H1 (cell line): ENCODE measurements at regions not wholly inside any gene's neighbourhood (a gene's known extent, or its start where the extent isn't known, plus 50 kb on each side); places are given as distances from the start of the nearest gene placed in this dataset.

Experiments
- CTCF ChIA-PET: fragments of 300-600 bp; sonication (Branson Sonifier 250); formaldehyde crosslinking; loops from one replicate; lab custom pipeline; 2021; ENCODE audit not compliant: partially characterized antibody; lab: Charles Lee
- POLR2A ChIA-PET: fragments of 300-600 bp; sonication (Branson Sonifier 250); formaldehyde crosslinking; loops from one replicate; lab custom pipeline; 2021; ENCODE audit warnings: inconsistent platforms; ENCODE audit not compliant: partially characterized antibody; lab: Charles Lee
- DNase-seq, 2 experiments: peaks; one replicate each; pipeline versions ENCODE4 v3.0.0 to v3.0.0-alpha.2; 2010 to 2022; ENCODE audit warnings: low spot score in 2 of 2, low read depth in 1 of 2, mixed read lengths in 1 of 2
- FAIRE-seq: peaks from 2 replicates; lab custom pipeline; 2011; peaks lifted over from hg19 to GRCh38; lab: Jason Lieb, UNC
- H2AFZ ChIP-seq: 2 replicates; pipeline ENCODE4 v1.8.1; 2012; ENCODE audit warnings: low read length, inconsistent platforms
- H2AK5ac ChIP-seq: 2 replicates; pipeline ENCODE4 v1.6.1; 2013; ENCODE audit warnings: low read depth, low read length
- H2BK120ac ChIP-seq: replicated peaks from 2 replicates; pipeline ENCODE3; 2013; ENCODE audit warnings: low read depth, low read length, inconsistent platforms
- H2BK12ac ChIP-seq: 2 replicates; pipeline ENCODE4 v1.6.1; 2013; ENCODE audit warnings: low read depth, low read length
- H2BK15ac ChIP-seq: 2 replicates; pipeline ENCODE4 v1.6.1; 2013; ENCODE audit warnings: low read length
- H2BK20ac ChIP-seq: 2 replicates; pipeline ENCODE4 v1.6.1; 2013; ENCODE audit warnings: low read length
- H2BK5ac ChIP-seq: 2 replicates; pipeline ENCODE4 v1.6.1; 2013; ENCODE audit warnings: low read depth, low read length
- H3K14ac ChIP-seq: 2 replicates; pipeline ENCODE4 v1.6.1; 2013; ENCODE audit warnings: inconsistent platforms; ENCODE audit not compliant: insufficient read length
- H3K18ac ChIP-seq: 2 replicates; pipeline ENCODE4 v1.6.1; 2013; ENCODE audit warnings: low read length; ENCODE audit errors: extremely low read depth
- H3K23ac ChIP-seq: 2 replicates; pipeline ENCODE4 v1.6.1; 2013; ENCODE audit warnings: inconsistent platforms; ENCODE audit not compliant: insufficient read length
- H3K23me2 ChIP-seq: 2 replicates; pipeline ENCODE4 v1.6.1; 2013; ENCODE audit warnings: low read depth, low read length
- H3K27ac ChIP-seq: 2 replicates; pipeline ENCODE4 v1.6.1; 2011; ENCODE audit warnings: low read depth, low read length, inconsistent platforms
- H3K27me3 ChIP-seq, 4 experiments: replicated peaks in 1 of 4; 1 replicate in 1 of 4; 2 replicates in 3 of 4; pipeline versions ENCODE4 v1.6.1 to v1.8.1; 2011 to 2013; ENCODE audit warnings: low read length in 3 of 4, mild to moderate bottlenecking in 3 of 4, inconsistent platforms in 2 of 4, mixed read lengths in 2 of 4, moderate library complexity in 1 of 4; ENCODE audit not compliant: control insufficient read depth in 3 of 4, insufficient read depth in 3 of 4; ENCODE audit errors: extremely low read depth in 1 of 4
- H3K36me3 ChIP-seq, 4 experiments: 2 replicates each; pipeline versions ENCODE4 v1.6.1 to v1.8.1; 2011 to 2013; ENCODE audit warnings: mild to moderate bottlenecking in 4 of 4, low read length in 3 of 4, moderate library complexity in 2 of 4, control low read depth in 1 of 4, inconsistent platforms in 1 of 4; ENCODE audit not compliant: insufficient read depth in 4 of 4, control insufficient read depth in 2 of 4
- H3K4ac ChIP-seq: replicated peaks from 2 replicates; pipeline ENCODE3; 2013; ENCODE audit warnings: low read length, low read depth, mixed read lengths, inconsistent platforms; ENCODE audit not compliant: insufficient read length
- H3K4me1 ChIP-seq, 4 experiments: replicated peaks in 1 of 4; 1 replicate in 1 of 4; 2 replicates in 3 of 4; pipeline versions ENCODE4 v1.6.1 to v1.8.1; 2011 to 2013; ENCODE audit warnings: low read length in 3 of 4, inconsistent platforms in 2 of 4, mixed read lengths in 1 of 4; ENCODE audit not compliant: insufficient read depth in 4 of 4, control insufficient read depth in 3 of 4
- H3K4me2 ChIP-seq, 2 experiments: 2 replicates each; pipeline versions ENCODE4 v1.6.1 to v1.8.1; 2011 to 2013; ENCODE audit warnings: low read depth in 2 of 2, low read length in 2 of 2, control low read depth in 1 of 2, inconsistent platforms in 1 of 2, mild to moderate bottlenecking in 1 of 2; ENCODE audit not compliant: insufficient read depth in 1 of 2
- H3K4me3 ChIP-seq, 4 experiments: fragments of 200-600, 300-600 bp in 1 of 4; sonication (generic), shearing (Covaris generic), sonication (Bioruptor Twin) in 1 of 4; 2 replicates each; pipeline versions ENCODE4 v1.5.1 to v1.8.1; 2011 to 2016; ENCODE audit warnings: low read length in 4 of 4, low read depth in 3 of 4, control low read depth in 2 of 4, inconsistent platforms in 2 of 4, mild to moderate bottlenecking in 2 of 4, mixed read lengths in 1 of 4, moderate library complexity in 1 of 4; ENCODE audit not compliant: insufficient read depth in 2 of 4; ENCODE audit errors: extremely low read depth in 1 of 4
- H3K56ac ChIP-seq: replicated peaks from 2 replicates; pipeline ENCODE3; 2013; ENCODE audit warnings: low read depth, mild to moderate bottlenecking, mixed read lengths, low read length, inconsistent platforms; ENCODE audit not compliant: insufficient read length
- H3K79me1 ChIP-seq: 2 replicates; pipeline ENCODE4 v1.6.1; 2013; ENCODE audit warnings: low read depth, low read length, control low read depth
- H3K79me2 ChIP-seq, 2 experiments: 2 replicates each; pipeline versions ENCODE4 v1.6.1 to v1.8.1; 2012 to 2013; ENCODE audit warnings: low read length in 2 of 2, mild to moderate bottlenecking in 2 of 2, inconsistent platforms in 1 of 2; ENCODE audit not compliant: insufficient read depth in 2 of 2, control insufficient read depth in 1 of 2
- H3K9ac ChIP-seq, 4 experiments: replicated peaks in 1 of 4; 1 replicate in 1 of 4; 2 replicates in 3 of 4; pipeline versions ENCODE4 v1.6.1 to v1.8.1; 2011 to 2013; ENCODE audit warnings: low read depth in 3 of 4, low read length in 3 of 4, control low read depth in 2 of 4, mild to moderate bottlenecking in 2 of 4, moderate library complexity in 2 of 4, inconsistent platforms in 1 of 4; ENCODE audit errors: extremely low read depth in 1 of 4
- H3K9me3 ChIP-seq, 2 experiments: 2 replicates each; pipeline versions ENCODE4 v1.6.1 to v1.8.1; 2012 to 2013; ENCODE audit warnings: mild to moderate bottlenecking in 2 of 2, moderate library complexity in 2 of 2, control low read depth in 1 of 2, inconsistent platforms in 1 of 2, low read depth in 1 of 2, low read length in 1 of 2, mixed read lengths in 1 of 2; ENCODE audit not compliant: insufficient read depth in 2 of 2
- H4K20me1 ChIP-seq, 2 experiments: replicated peaks in 1 of 2; 2 replicates each; pipeline versions ENCODE3 to v1.8.1; 2011 to 2013; ENCODE audit warnings: inconsistent platforms in 2 of 2, low read length in 2 of 2, mild to moderate bottlenecking in 1 of 2; ENCODE audit not compliant: insufficient read depth in 2 of 2, control insufficient read depth in 1 of 2
- H4K5ac ChIP-seq: 2 replicates; pipeline ENCODE4 v1.6.1; 2013; ENCODE audit warnings: low read length, low read depth, mixed read lengths, inconsistent platforms; ENCODE audit not compliant: insufficient read length
- H4K8ac ChIP-seq: 2 replicates; pipeline ENCODE4 v1.8.0; 2013; ENCODE audit warnings: mild to moderate bottlenecking, moderate library complexity, low read length, inconsistent platforms; ENCODE audit not compliant: insufficient read depth; ENCODE audit errors: extremely low read depth
- H4K91ac ChIP-seq: replicated peaks from 2 replicates; pipeline ENCODE3; 2013; ENCODE audit warnings: low read length, mixed read lengths, inconsistent platforms; ENCODE audit not compliant: insufficient read length
- ASH2L ChIP-seq: fragments of 200-600, 300-600 bp; sonication (generic); IDR thresholded peaks from one replicate; pipeline ENCODE4 v1.7.1; 2017; ENCODE audit warnings: low read length
- BACH1 ChIP-seq: IDR thresholded peaks from 2 replicates; pipeline ENCODE4 v1.6.1; 2012; ENCODE audit warnings: low read length, improper control_type of control experiment
- CREB1 ChIP-seq: IDR thresholded peaks from 2 replicates; pipeline ENCODE4 v1.6.1; 2012; ENCODE audit warnings: inconsistent platforms
- EP300 ChIP-seq, 2 experiments: IDR thresholded peaks; 1 replicate in 1 of 2; 2 replicates in 1 of 2; pipeline ENCODE4 v1.6.1; 2011 to 2012; ENCODE audit warnings: low read depth in 2 of 2, low read length in 2 of 2, mild to moderate bottlenecking in 2 of 2, borderline replicate concordance in 1 of 2, inconsistent platforms in 1 of 2, moderate library complexity in 1 of 2
- EZH2 ChIP-seq: fragments of 200-600 bp; sonication (generic); IDR thresholded peaks from 2 replicates; pipeline ENCODE4 v1.7.1; 2012; ENCODE audit warnings: low read depth, mild to moderate bottlenecking, moderate library complexity, low read length, inconsistent platforms; ENCODE audit not compliant: severe bottlenecking
- GABPA ChIP-seq: IDR thresholded peaks from 2 replicates; pipeline ENCODE4 v1.6.1; 2011; ENCODE audit warnings: mild to moderate bottlenecking, low read length, moderate library complexity, borderline replicate concordance; ENCODE audit not compliant: insufficient read depth
- JUND ChIP-seq: IDR thresholded peaks from 2 replicates; pipeline ENCODE4 v1.6.1; 2011; ENCODE audit warnings: mild to moderate bottlenecking, improper control_type of control experiment, low read length
- KDM5A ChIP-seq: fragments of 200-600 bp; IDR thresholded peaks from 2 replicates; pipeline ENCODE4 v1.7.1; 2012; ENCODE audit warnings: mild to moderate bottlenecking, low read length, inconsistent platforms, mixed read lengths
- NANOG ChIP-seq: IDR thresholded peaks from 2 replicates; pipeline ENCODE4 v1.6.1; 2011; ENCODE audit warnings: low read length, low read depth, mild to moderate bottlenecking, inconsistent platforms; ENCODE audit not compliant: insufficient read depth, poor library complexity, severe bottlenecking
- RNF2 ChIP-seq: fragments of 200-900, 300-1000 bp; sonication (generic); IDR thresholded peaks from 2 replicates; pipeline ENCODE4 v1.7.1; 2016; ENCODE audit warnings: borderline replicate concordance, low read depth, mild to moderate bottlenecking, antibody characterized with exemption, low read length; ENCODE audit not compliant: poor library complexity, severe bottlenecking; ENCODE audit errors: missing control alignments
- TAF1 ChIP-seq: IDR thresholded peaks from 2 replicates; pipeline ENCODE4 v1.6.1; 2011; ENCODE audit warnings: mild to moderate bottlenecking, low read depth, low read length
- YY1 ChIP-seq: IDR thresholded peaks from 2 replicates; pipeline ENCODE4 v1.6.1; 2011; ENCODE audit warnings: low read depth, mild to moderate bottlenecking, low read length
- WGBS, 2 experiments: shearing (Covaris generic) in 1 of 2; methylation state at CpG; one replicate each; pipeline versions ENCODE4 v1.1.6 to v1.1.7; 2013 to 2015; ENCODE audit warnings: low lambda C conversion rate in 2 of 2, mixed read lengths in 2 of 2, inconsistent platforms in 1 of 2, low coverage in 1 of 2, missing lambda C conversion rate in 1 of 2; ENCODE audit not compliant: insufficient replicate concordance in 2 of 2, insufficient coverage in 1 of 2, insufficient read length in 1 of 2; ENCODE audit errors: extremely low coverage in 1 of 2, missing lambda C conversion rate in 1 of 2; 5-methylcytosine and 5-hydroxymethylcytosine counted together
- TF ChIP-seq, protein P1 (sequence below): IDR thresholded peaks from 2 replicates; pipeline ENCODE4 v1.6.1; 2012; ENCODE audit warnings: low read length, inconsistent platforms

DNA sequence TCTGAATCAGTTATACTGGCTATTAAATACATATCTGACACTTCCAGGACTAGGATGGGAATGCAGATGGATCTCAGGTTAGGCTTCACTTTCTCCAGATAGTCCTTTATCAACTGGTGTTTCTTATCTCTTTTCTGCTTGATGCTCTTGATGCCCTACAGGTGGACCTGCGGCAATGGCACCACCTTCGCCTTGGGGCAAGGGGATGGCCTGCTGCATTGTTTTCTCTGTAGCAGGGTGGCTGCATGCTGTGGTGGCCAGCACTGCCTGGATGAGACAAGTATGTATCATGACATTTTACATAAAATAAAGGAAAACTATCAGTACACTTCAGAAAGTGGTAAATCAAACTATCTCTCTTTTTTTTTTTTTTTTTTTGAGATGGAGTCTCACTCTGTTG lies 217.7 kb upstream of the ZP4 start:
- WGBS, 2 experiments = 100% methylated on average over 2 of the region's 2 CpGs; no CpG with 5 or more reads in 1 of the 2 experiments
- TF ChIP-seq TAF1 (no peak), BACH1 (no peak), ASH2L (no peak), GABPA (no peak), YY1 (no peak), EP300 (IDR thresholded peaks at IDR 0.05; ENCODE audit: borderline replicate concordance in 1 of 2, low read depth in 2 of 2, low read length in 2 of 2) (no peak), RNF2 (no peak), KDM5A (no peak), CREB1 (no peak), JUND (no peak), NANOG (no peak), EZH2 (no peak)
- TF ChIP-seq, protein P1, sequence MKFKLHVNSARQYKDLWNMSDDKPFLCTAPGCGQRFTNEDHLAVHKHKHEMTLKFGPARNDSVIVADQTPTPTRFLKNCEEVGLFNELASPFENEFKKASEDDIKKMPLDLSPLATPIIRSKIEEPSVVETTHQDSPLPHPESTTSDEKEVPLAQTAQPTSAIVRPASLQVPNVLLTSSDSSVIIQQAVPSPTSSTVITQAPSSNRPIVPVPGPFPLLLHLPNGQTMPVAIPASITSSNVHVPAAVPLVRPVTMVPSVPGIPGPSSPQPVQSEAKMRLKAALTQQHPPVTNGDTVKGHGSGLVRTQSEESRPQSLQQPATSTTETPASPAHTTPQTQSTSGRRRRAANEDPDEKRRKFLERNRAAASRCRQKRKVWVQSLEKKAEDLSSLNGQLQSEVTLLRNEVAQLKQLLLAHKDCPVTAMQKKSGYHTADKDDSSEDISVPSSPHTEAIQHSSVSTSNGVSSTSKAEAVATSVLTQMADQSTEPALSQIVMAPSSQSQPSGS = no peak

More for the DNA sequence above, 217.7 kb upstream of the ZP4 start:
- Histone ChIP-seq H3K27ac (no peak overlapping the region), H4K20me1 (no peaks in the 10 kb centered on the region), H2AFZ (no peak overlapping the region), H3K23me2 (no peaks in the 10 kb centered on the region), H3K9me3 (no peaks in the 10 kb centered on the region; a peak in 1 of 4 replicates), H3K4me3 (no peak overlapping the region), H3K4ac (no peak overlapping the region), H3K9ac (no peak overlapping the region), H3K4me2 (no peak overlapping the region), H3K27me3 (no peaks in the 10 kb centered on the region), H3K79me2 (no peaks in the 10 kb centered on the region), H2BK15ac (no peak overlapping the region), H2BK5ac (no peak overlapping the region), H2AK5ac (no peak overlapping the region), H2BK12ac (no peak overlapping the region), H3K79me1 (no peaks in the 10 kb centered on the region), H3K36me3 (no peaks in the 10 kb centered on the region), H3K23ac (no peak overlapping the region), H4K91ac (no peak overlapping the region), H2BK120ac (no peak overlapping the region), H3K14ac (no peak overlapping the region), H2BK20ac (no peak overlapping the region), H4K8ac (no peak overlapping the region), H3K56ac (no peak overlapping the region), H3K18ac (no peak overlapping the region), H3K4me1 (peaks cover 0 to 6% (median 1%) of the 10 kb centered on the region in 4 experiments; a peak in 1 of 7 replicates), H4K5ac (no peak overlapping the region)
- DNase-seq (no peak), FAIRE-seq (no peak)
- CTCF ChIA-PET = no interaction called here
- POLR2A ChIA-PET = no interaction called here
